ENCODE measurements at regions not wholly inside any gene's neighbourhood (a gene's known extent, or its start where the extent isn't known, plus 50 kb on each side); places are given as distances from the start of the nearest gene placed in this dataset.

DNA sequence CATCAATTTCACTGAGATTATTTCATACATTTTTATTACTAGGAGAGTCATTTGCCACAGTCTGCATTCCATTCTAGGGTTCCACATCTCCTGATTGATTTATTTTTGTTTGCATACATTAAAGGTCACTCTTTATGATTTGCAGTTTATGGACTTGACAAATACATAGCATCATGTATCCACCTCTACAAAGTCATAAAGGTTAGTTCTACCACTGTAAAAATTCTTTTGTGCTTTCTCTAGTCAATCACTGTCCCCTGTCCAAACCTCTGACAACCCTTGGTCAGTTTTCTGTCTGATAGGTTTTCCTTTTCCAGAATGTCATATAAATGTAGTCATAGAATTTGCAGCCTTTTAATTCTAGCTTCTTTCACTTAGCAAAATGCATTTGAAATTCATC, 434.6 kb upstream of the MON1B start:
- no peak for TF ChIP-seq GATA3 (IDR thresholded peaks at IDR 0.05; ENCODE audit: low read depth, low read length)
- TF ChIP-seq GATA2 (IDR thresholded peaks at IDR 0.05; ENCODE audit: low read depth, low read length), result no peak

DNA sequence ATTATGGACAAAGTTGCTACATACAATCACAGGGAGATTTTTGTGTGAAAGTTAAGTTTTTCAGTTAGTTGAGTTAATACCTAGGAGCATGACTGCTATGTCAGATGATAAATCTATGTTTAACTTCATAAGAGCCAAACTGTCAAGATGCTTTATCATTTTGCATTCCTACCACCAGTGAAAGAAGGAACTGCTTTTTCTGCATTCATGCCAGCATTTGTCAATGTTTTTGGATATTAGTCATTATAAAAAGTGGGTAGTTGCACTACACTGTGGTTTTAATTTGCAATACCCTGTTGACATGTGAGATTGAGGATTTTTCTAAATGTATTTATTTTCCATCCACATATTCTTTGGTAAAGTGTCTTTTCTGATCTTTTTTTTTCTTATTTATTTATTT, 434.0 kb upstream of the MON1B start:
- no peak for TF ChIP-seq GATA3 (IDR thresholded peaks at IDR 0.05; ENCODE audit: low read depth, low read length)
- TF ChIP-seq GATA2 (IDR thresholded peaks at IDR 0.05; ENCODE audit: low read depth, low read length), result no peak

DNA sequence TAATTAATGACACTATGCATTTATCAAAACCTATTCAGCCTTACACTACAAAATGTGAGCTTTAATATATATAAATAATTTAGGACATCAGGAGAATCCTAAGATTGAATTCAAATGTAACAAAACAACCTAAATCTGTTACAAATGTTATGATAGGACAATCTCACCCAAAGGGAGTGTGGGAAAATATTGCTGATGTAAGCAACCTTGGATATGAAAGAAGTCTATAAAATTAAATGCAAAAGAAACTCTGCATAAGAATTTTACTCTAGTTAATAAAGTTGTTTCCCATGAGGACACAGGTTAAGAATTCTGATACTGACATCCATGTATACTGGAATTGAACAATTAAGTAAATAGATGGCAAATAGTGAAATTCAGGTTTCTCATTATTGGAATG, 424.5 kb upstream of the MON1B start:
- TF ChIP-seq GATA3 (IDR thresholded peaks at IDR 0.05; ENCODE audit: low read depth, low read length), result no peak
- TF ChIP-seq GATA2 (IDR thresholded peaks at IDR 0.05; ENCODE audit: low read depth, low read length), result no peak

DNA sequence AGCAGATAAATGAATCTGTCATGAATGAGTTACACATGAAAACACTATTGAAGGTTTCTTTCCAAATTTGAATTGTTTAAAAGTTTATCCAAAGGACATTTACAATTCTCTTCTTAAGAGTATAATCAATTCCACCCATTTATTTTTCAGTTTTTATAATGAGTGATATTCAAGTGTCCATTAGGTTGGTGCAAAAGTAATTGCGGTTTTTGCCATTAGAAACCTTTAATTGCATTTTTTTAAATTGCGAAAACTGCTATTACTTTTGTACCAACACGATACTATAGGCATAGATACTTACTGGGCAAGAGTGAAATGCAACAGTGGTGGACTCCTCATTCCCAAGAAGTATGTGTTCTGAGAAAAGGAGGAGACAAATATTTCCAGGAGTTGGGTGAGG, 422.7 kb upstream of the MON1B start:
- no peak for TF ChIP-seq GATA2 (IDR thresholded peaks at IDR 0.05; ENCODE audit: low read depth, low read length)
- no peak for TF ChIP-seq GATA3 (IDR thresholded peaks at IDR 0.05; ENCODE audit: low read depth, low read length)

DNA sequence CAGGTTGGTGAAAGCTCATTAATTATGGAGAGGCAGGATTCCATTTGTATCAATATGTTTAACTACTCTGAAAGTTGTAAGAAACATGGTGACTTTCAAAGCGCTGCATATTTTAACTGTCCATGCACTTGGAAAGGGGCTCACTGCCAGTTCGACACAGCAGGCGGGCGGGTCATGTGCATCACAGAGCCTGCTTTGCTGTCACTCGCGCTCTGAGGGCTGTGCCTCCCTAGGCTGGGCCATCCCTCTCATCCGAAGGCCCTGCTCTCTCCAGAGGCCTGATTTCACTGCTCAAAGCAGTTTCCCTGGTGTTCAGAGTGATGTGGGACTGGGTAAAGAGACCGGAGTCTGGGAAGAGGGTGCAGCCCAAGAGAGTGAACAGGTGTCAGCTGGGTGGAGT, 422.0 kb upstream of the MON1B start:
- TF ChIP-seq GATA2 (IDR thresholded peaks at IDR 0.05; ENCODE audit: low read depth, low read length) (no peak), GATA3 (IDR thresholded peaks at IDR 0.05; ENCODE audit: low read depth, low read length) (no peak)

DNA sequence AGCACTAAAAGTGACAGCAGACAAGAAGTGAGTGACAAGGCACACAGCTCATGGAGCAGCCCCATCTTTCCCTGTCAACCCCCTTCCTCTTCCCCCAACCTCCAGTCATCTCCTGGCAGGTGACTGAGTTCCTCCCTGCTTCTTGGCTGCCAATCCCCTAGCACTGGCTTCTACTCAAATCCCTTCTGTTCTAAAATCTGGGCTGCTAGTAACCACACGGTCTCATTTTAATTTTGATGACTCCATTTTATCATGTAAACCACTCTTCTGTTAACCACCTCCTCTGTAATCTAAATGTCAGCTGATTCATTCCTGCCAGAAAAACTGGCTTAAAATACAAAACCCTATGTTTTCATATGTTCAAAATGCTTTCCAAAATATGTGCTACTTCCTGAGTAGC, 419.8 kb upstream of the MON1B start:
- no peak for TF ChIP-seq GATA2 (IDR thresholded peaks at IDR 0.05; ENCODE audit: low read depth, low read length)
- no peak for TF ChIP-seq GATA3 (IDR thresholded peaks at IDR 0.05; ENCODE audit: low read depth, low read length)

DNA sequence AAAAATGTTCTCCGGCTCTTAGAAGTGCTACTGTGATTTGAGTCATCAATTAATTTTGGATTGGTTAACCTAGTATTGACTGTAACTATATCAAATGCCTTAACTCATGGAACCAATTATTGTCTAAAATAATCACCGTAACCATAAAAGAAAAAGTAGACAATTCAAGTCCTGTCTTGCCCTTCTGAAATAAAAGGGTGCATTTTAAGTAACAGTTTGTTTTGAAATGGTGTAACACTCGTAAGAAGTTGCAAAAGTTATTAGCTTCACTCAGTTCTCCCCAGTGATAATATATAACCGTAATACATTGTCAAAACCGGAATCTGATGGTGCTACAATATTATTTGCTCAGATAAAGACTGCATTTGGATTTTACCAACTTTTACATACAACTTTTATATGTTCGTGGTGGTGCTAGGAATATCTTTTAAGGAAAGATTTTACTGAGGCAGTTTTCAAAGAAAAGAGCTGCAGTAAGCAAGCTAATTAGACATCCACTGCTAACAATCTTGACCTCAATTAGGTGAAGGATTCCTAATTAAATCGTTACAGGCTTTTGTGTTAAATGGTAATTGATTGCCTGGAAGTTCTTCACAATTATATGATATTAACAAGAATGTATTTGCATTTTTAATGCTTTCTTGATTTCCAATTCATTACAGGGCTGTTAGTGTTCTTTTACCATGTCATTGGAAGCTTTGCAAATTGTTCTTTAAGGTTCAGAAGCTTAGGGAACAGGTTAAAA, 413.1 kb upstream of the MON1B start:
- no peak for TF ChIP-seq GATA3 (IDR thresholded peaks at IDR 0.05; ENCODE audit: low read depth, low read length)
- TF ChIP-seq GATA2 (IDR thresholded peaks at IDR 0.05; ENCODE audit: low read depth, low read length), result no peak

DNA sequence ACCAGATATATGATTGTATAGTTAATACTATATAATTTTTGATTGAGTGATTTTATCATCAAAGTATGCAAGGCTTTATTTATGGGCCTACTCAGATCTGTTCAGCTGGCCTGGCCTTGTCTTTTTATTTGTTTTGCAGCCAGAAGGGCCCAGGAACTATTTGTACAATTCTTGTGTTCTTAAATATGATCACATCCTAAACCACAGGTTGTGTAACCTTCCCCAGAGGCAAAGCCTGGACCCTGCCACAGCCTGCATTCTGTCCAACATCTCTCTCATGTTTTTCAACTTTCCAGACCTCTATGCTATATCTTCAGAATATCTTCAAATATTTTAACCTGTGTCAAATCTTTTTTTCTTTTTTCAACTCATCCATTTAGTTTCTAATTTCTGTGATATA, 410.4 kb upstream of the MON1B start:
- TF ChIP-seq GATA2 (IDR thresholded peaks at IDR 0.05; ENCODE audit: low read depth, low read length) (no peak), GATA3 (IDR thresholded peaks at IDR 0.05; ENCODE audit: low read depth, low read length) (no peak)

DNA sequence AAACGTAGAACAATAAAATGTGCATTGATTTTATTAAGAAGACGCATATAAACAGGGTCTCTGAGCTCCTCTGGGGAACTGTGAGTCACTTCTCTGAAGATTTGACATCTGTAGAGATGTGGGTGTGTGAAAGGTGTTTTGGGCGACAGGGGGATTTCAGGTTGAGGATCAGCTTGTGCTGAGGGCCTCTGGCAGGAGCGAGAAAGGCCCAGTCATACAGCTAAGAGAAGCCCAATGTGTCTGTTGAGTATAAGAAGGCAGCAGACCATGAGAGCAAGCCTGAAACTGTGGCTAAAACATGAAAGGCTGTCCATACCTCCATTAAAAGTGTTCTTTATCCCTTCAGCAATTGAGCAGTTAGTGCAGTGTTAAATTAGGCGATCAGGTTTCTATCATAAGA, 406.5 kb upstream of the MON1B start:
- TF ChIP-seq GATA3 (IDR thresholded peaks at IDR 0.05; ENCODE audit: low read depth, low read length), result no peak
- TF ChIP-seq GATA2 (IDR thresholded peaks at IDR 0.05; ENCODE audit: low read depth, low read length), result no peak

DNA sequence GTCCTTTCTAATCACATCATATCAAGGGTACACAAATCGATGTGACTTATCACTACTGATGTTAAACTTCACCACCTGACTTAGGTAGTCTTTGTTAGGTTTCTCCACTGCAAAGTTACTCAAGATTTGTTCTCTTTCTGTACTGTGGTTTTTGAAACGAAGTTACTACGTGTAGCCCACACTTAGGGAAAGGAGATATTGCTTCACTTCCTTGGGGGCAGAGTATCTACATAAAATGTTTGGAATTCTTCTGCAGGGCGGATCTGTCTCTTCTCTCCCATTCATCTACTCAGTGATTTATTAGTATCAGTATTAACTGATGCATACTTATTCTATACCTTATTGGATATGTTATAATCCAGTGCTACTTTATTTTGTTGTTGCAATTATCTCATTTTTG, 403.6 kb upstream of the MON1B start:
- TF ChIP-seq GATA3 (IDR thresholded peaks at IDR 0.05; ENCODE audit: low read depth, low read length) (no peak), GATA2 (IDR thresholded peaks at IDR 0.05; ENCODE audit: low read depth, low read length) (no peak)

DNA sequence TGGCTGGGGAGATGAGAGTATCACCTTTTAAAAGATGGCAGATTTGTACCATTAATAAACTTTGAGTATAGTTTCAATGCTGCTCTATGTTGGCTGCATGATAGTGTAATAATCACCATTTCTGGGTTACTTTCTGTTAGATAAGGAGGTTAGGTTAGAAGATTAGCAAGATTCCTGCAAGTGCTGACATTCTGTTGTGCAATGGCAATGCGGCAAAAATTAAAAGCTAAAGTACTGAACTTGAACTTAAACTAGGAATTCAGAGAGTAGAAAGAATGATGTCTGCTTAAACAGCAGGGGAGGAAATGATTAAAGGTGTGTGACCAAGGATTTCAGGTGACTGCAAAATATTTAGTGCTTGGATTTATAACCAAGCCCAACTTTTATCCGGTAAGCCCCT, 399.8 kb upstream of the MON1B start:
- no peak for TF ChIP-seq GATA2 (IDR thresholded peaks at IDR 0.05; ENCODE audit: low read depth, low read length)
- no peak for TF ChIP-seq GATA3 (IDR thresholded peaks at IDR 0.05; ENCODE audit: low read depth, low read length)

DNA sequence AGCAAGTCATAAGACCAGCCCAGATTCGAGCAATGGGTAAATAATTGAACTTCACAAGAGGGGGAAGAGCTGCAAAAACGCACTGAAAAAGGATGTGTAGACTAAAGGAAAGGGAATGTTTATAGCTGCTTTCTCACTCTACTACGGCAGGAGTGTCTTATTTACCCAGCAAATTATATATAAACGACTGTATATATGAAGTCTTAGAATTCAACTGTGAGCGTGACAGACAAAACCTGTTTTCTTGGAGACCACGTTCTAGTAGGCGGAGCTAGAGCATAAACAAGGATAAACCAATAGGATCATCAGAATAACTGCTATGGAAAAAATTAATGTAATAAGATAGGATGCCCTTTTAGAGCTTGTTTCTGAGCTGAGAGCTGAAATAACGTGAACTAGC, 394.6 kb upstream of the MON1B start:
- TF ChIP-seq GATA3 (IDR thresholded peaks at IDR 0.05; ENCODE audit: low read depth, low read length) (no peak), GATA2 (IDR thresholded peaks at IDR 0.05; ENCODE audit: low read depth, low read length) (no peak)

DNA sequence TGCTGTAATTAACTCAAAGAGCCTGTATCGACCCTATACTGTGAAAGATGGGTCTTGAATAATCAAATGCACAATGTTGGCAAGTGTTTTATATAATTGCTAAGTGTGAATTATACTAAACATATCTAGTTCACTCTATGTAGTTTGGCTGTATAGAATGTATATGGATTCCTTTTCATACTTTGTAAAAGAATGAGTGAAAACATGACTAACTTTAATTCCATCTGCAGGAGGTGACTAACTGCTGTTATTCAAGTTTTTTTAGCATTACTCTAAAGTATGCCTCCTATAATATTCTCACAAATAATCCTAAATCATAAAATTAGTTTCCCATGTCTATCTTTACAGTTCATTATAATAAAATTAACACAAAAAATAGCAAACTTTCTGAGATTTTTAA, 394.0 kb upstream of the MON1B start:
- TF ChIP-seq GATA2 (IDR thresholded peaks at IDR 0.05; ENCODE audit: low read depth, low read length), result no peak
- TF ChIP-seq GATA3 (IDR thresholded peaks at IDR 0.05; ENCODE audit: low read depth, low read length), result no peak

DNA sequence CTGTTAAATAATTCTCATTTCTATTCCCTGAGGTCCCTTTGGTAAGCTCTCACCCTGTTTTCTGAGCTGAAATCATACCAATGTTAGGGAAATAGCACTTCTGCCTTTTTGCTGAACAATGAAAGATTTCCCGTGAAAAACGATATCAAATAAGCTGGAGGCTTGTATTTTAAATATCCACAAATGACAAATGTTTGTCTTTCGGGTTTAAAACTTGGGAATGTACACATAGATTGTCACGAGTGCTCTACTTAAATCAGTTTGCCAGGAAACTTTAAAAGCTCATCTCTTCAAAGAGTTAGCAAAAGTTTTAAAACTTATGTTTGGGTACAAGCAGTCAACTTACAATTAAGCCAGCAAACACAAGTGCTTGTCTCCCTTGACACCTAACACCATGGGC, 393.5 kb upstream of the MON1B start:
- TF ChIP-seq GATA3 (IDR thresholded peaks at IDR 0.05; ENCODE audit: low read depth, low read length) (no peak), GATA2 (IDR thresholded peaks at IDR 0.05; ENCODE audit: low read depth, low read length) (no peak)

DNA sequence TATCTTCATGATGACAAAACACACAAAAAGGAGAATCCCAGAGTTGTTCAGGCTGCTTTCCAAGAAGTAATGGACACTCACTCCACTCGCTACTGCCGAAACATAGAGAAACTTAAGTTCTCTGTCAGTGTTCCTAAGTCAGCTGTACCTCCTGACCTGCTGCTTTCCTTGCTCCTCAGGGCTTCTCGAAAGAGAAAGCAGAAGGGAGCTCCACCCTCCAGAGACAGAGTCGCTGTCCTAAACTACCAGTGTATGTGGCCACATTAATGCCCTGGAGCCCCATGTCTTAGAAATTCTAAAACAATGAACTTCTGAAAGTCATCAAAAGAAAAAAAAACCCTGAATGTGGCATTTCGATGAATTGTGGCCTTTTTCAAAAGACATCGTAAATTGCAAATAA, 390.8 kb upstream of the MON1B start:
- TF ChIP-seq GATA3 (IDR thresholded peaks at IDR 0.05; ENCODE audit: low read depth, low read length) (no peak), GATA2 (IDR thresholded peaks at IDR 0.05; ENCODE audit: low read depth, low read length) (no peak)

DNA sequence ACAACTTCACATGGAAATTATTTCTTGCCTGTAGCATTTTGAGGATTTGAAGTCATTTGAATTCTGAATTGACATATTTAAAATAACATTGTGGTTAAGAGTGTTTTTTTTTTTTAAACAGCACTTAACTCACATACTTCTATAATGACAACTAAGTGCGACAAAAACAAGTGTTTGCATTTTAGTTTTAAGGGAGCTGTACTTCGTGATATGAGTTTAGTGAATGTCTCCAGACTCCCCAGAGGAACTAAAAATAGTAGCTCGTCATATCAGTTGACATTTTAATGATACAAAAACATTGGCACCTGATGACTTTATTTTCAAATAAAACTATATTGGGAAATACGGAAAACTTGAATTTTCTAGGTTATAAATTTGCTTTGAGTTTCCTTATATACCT, 389.6 kb upstream of the MON1B start:
- TF ChIP-seq GATA2 (IDR thresholded peaks at IDR 0.05; ENCODE audit: low read depth, low read length) (no peak), GATA3 (IDR thresholded peaks at IDR 0.05; ENCODE audit: low read depth, low read length) (no peak)
